ENCODE measurements at regions not wholly inside any gene's neighbourhood (a gene's known extent, or its start where the extent isn't known, plus 50 kb on each side); places are given as distances from the start of the nearest gene placed in this dataset.

DNA sequence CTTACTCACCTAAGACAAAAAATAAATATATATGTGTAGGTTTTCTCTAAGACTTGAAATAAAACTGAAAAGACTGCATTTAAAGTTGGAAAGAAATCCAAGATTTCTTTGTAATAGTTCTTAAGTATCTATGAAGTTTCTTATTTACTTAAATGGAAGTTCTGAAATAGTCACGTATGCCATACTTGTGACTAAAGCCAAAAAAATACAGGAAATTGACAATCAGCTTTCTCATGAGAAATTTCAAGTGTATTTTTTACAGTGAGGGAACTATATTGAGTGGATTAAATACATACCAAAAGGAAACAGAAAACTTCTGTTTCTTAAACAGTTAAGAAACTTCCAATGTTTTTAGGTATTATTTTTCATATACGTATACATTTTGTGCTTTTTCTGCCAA lies 188.1 kb downstream of the DPY19L2 start:
- Histone ChIP-seq H3K4me1 (ENCODE audit: low read depth) (no peaks in the 10 kb centered on the region), H3K9me3 (no peaks in the 10 kb centered on the region), H3K4me3 (no peak overlapping the region), H3K36me3 (ENCODE audit: low read depth) (no peaks in the 10 kb centered on the region)
- intact Hi-C loops (cut with DNase I, micrococcal nuclease) = no loop called here
- TF ChIP-seq, protein P1, sequence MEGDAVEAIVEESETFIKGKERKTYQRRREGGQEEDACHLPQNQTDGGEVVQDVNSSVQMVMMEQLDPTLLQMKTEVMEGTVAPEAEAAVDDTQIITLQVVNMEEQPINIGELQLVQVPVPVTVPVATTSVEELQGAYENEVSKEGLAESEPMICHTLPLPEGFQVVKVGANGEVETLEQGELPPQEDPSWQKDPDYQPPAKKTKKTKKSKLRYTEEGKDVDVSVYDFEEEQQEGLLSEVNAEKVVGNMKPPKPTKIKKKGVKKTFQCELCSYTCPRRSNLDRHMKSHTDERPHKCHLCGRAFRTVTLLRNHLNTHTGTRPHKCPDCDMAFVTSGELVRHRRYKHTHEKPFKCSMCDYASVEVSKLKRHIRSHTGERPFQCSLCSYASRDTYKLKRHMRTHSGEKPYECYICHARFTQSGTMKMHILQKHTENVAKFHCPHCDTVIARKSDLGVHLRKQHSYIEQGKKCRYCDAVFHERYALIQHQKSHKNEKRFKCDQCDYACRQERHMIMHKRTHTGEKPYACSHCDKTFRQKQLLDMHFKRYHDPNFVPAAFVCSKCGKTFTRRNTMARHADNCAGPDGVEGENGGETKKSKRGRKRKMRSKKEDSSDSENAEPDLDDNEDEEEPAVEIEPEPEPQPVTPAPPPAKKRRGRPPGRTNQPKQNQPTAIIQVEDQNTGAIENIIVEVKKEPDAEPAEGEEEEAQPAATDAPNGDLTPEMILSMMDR (IDR thresholded peaks at IDR 0.05) = no peak
- DNase-seq (no peak), ATAC-seq (no peak)

GRCh38 chr12:63470161-63470560 lies 198.1 kb downstream of the DPY19L2 start:
- ATAC-seq (no peak), DNase-seq (no peak)
- H3K36me3 ChIP-seq (ENCODE audit: low read depth) = no peaks in the 10 kb centered on the region
- no peak overlapping the region for H3K4me3 ChIP-seq
- H3K4me1 ChIP-seq (ENCODE audit: low read depth) = no peaks in the 10 kb centered on the region
- intact Hi-C loops (cut with DNase I, micrococcal nuclease) = no loop called here
- no peaks in the 10 kb centered on the region for H3K9me3 ChIP-seq
- TF ChIP-seq, protein P1 (IDR thresholded peaks at IDR 0.05) = no peak

- TF ChIP-seq, protein P1 (IDR thresholded peaks at IDR 0.05) = no peak
- Histone ChIP-seq H3K9me3 (no peaks in the 10 kb centered on the region), H3K4me3 (no peak overlapping the region), H3K36me3 (ENCODE audit: low read depth) (no peaks in the 10 kb centered on the region), H3K4me1 (ENCODE audit: low read depth) (no peaks in the 10 kb centered on the region)
- intact Hi-C loops (cut with DNase I, micrococcal nuclease) = no loop called here
- ATAC-seq = no peak
- DNase-seq = no peak
These were observed 200.3 kb downstream of the DPY19L2 start for GRCh38 chr12:63467951-63468350.

DNA sequence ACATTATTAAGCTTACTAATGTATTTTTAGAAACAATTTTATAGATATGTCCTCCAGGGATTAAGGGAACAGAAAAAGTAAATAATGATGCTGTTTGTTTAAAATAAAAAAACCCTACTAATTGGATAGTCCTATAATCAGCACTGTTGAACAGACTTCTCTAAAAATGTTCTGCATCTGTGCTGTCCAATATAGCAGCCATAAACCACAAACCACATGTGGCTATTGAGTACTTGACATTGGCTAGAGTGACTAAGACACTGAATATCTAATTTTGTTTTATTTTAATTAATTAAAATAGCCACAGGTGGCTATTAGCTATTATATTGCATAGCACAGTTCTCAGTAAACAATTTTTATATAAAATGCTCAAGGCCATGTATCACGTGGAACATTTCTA lies 210.4 kb downstream of the DPY19L2 start:
- DNase-seq (no peak), ATAC-seq (no peak)
- H3K4me1 ChIP-seq (ENCODE audit: low read depth) = no peaks in the 10 kb centered on the region
- intact Hi-C loops (cut with DNase I, micrococcal nuclease) = no loop called here
- no peaks in the 10 kb centered on the region for H3K36me3 ChIP-seq (ENCODE audit: low read depth)
- no peaks in the 10 kb centered on the region for H3K9me3 ChIP-seq
- no peak overlapping the region for H3K4me3 ChIP-seq
- TF ChIP-seq, protein P1 (IDR thresholded peaks at IDR 0.05) = no peak

- Histone ChIP-seq H3K9me3 (no peaks in the 10 kb centered on the region), H3K4me3 (no peak overlapping the region), H3K36me3 (ENCODE audit: low read depth) (no peaks in the 10 kb centered on the region), H3K4me1 (ENCODE audit: low read depth) (no peaks in the 10 kb centered on the region)
- TF ChIP-seq, protein P1 (IDR thresholded peaks at IDR 0.05) = no peak
- DNase-seq = no peak
- intact Hi-C loops (cut with DNase I, micrococcal nuclease) = no loop called here
- ATAC-seq = no peak
These were observed 210.9 kb downstream of the DPY19L2 start for GRCh38 chr12:63457428-63457827.

- ATAC-seq (no peak), DNase-seq (no peak)
- intact Hi-C loops (cut with DNase I, micrococcal nuclease) = no loop called here
- Histone ChIP-seq H3K4me3 (no peak overlapping the region), H3K4me1 (ENCODE audit: low read depth) (no peaks in the 10 kb centered on the region), H3K9me3 (no peaks in the 10 kb centered on the region), H3K36me3 (ENCODE audit: low read depth) (no peaks in the 10 kb centered on the region)
- TF ChIP-seq, protein P1 (IDR thresholded peaks at IDR 0.05) = no peak
These were observed 217.5 kb downstream of the DPY19L2 start for GRCh38 chr12:63450816-63451215.

All from mucosa of descending colon (tissue), 3 donors.